ENCODE measurements at regions not wholly inside any gene's neighbourhood (a gene's known extent, or its start where the extent isn't known, plus 50 kb on each side); places are given as distances from the start of the nearest gene placed in this dataset.
"Not testable (repeated sequence)": the region's sequence is repeated elsewhere in the genome, so short reads cannot be mapped to it uniquely, and the experiment has no call there.

- DNase-seq (ENCODE audit: low read depth in 3 of 3, low spot score in 2 of 3): no peak
Measured at GRCh38 chr11:134949121-134950090, 537.4 kb upstream of the B3GAT1 start.

GRCh38 chr11:134947556-134947955, 535.5 kb upstream of the B3GAT1 start:
- DNase-seq (ENCODE audit: low read depth in 3 of 3, low spot score in 2 of 3): no peak

DNA sequence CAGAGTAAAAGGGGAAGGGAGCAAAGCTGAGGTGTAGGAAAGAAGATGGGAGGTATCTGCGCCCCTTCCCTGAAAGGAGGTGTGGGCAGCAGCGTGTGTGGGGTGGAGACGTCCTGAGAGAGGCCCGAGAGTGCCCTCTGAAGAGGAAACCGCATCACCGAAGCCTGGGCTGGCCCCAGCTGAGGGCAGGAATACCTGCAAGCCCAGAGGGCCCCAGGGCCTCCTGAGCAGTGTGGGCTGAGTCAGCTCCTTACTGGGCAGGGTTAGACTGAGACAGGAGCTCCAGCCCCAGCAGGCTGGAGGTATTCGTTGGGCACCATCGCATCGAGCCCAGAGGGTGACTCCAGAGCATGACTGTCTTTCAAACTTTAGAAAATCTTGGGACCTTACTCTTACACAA, 534.0 kb upstream of the B3GAT1 start:
- DNase-seq (ENCODE audit: low read depth in 3 of 3, low spot score in 2 of 3): no peak

GRCh38 chr11:134944986-134945385, 532.9 kb upstream of the B3GAT1 start:
- no peak for DNase-seq (ENCODE audit: low read depth in 3 of 3, low spot score in 2 of 3)

- no peak for DNase-seq (ENCODE audit: low read depth in 3 of 3, low spot score in 2 of 3)
Measured at GRCh38 chr11:134944131-134944530, 532.1 kb upstream of the B3GAT1 start.

DNA sequence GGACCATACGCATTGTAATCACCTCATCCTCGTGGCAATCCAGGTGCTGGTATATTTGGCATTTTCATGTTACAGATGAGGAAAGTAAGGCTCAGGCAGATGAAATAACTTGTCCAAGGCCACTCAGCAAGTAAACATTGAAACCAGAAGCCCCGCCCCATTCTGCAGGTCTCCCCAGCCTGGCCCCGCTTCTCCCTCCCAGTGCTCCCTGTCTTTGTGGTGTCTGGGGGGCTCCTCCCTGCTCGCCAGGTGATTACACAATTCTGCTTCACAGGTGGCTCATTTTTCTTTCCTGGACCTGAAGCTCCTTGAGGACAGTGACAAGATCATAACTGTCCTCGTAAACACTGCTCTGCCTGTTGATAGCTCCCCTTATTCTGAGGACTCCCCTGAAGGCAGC, 531.5 kb upstream of the B3GAT1 start:
- no peak for DNase-seq (ENCODE audit: low read depth in 3 of 3, low spot score in 2 of 3)

DNA sequence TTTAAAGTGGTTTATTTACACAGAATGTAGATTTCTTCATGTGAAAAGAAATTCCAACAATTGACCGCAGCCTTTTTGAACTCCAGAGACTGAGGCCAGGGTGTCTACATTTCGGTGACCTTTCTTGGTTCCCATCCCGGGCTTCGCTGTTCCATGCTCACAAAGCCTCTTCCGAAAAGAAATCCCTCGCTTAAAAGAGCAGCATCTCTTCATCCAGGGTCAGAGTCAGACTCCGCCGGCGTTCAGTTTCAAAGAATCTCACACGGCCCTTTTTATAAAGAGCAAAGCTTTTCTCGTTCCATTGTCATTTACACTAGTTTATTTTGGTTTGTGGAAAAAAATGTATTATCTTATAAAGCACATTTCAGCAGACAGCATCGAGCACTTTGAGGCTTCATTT, 530.6 kb upstream of the B3GAT1 start:
- DNase-seq (ENCODE audit: low read depth in 3 of 3, low spot score in 2 of 3): no peak

GRCh38 chr11:134941936-134942600, 530.0 kb upstream of the B3GAT1 start:
- not testable (repeated sequence) for DNase-seq (ENCODE audit: low read depth in 3 of 3, low spot score in 2 of 3)

GRCh38 chr11:134941326-134941725, 529.3 kb upstream of the B3GAT1 start:
- DNase-seq (ENCODE audit: low read depth in 3 of 3, low spot score in 2 of 3): no peak

- no peak for DNase-seq (ENCODE audit: low read depth in 3 of 3, low spot score in 2 of 3)
Measured at GRCh38 chr11:134940441-134941126, 528.5 kb upstream of the B3GAT1 start.

DNA sequence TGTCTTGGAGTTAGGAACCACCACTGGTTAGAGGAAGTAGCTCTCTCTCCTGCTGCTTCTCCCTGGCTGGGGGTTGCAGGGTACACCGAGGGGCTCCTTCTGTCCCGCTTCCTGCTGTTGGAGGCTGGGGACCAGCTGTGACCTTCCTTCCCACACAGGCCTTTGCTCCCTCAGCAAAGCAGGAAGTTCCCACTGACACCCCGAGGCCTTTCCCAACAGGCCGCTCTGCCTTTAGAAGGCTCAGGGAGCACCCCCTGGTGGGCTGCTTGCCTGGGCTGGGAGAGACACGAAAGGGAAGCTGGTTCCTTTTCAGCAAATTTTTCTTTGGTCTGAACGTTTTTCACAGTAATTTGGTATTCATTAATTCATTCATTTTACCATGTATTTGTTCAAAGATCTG, 527.9 kb upstream of the B3GAT1 start:
- DNase-seq (ENCODE audit: low read depth in 3 of 3, low spot score in 2 of 3): no peak

- no peak for DNase-seq (ENCODE audit: low read depth in 3 of 3, low spot score in 2 of 3)
Measured at GRCh38 chr11:134939031-134939430, 527.0 kb upstream of the B3GAT1 start.

- DNase-seq (ENCODE audit: low read depth in 3 of 3, low spot score in 2 of 3): no peak
Measured at GRCh38 chr11:134938212-134938611, 526.2 kb upstream of the B3GAT1 start.

DNA sequence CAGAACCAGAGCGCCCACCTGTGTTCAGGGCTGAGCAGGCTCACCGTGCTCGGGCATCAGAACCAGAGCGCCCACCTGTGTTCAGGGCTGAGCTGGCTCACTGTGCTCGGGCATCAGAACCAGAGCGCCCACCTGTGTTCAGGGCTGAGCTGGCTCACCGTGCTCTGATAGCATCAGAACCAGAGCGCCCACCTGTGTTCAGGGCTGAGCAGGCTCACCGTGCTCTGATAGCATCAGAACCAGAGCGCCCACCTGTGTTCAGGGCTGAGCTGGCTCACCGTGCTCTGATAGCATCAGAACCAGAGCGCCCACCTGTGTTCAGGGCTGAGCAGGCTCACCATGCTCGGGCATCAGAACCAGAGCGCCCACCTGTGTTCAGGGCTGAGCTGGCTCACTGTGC, 525.2 kb upstream of the B3GAT1 start:
- DNase-seq (ENCODE audit: low read depth in 3 of 3, low spot score in 2 of 3): not testable (repeated sequence)

- DNase-seq (ENCODE audit: low read depth in 3 of 3, low spot score in 2 of 3): no peak
Measured at GRCh38 chr11:134932761-134933160, 520.7 kb upstream of the B3GAT1 start.

DNA sequence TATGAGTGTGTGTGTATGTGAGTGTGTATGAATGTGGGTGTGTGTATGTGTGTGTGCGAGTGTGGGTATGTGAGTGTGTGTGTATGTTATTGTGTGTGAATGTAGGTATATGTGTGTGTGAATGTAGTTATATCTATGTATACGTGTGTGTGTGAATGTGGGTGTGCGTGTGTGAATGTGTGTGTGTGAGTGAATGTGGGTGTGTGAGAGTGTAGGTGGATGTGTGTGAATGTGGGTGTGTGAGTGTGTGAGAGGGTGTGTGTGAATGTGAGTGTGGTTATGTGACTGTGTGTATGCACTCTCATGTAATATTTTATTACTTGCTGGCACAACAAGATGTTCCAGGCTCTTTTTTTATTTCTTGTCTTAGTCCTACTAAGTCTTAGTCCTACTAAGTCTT, 513.4 kb upstream of the B3GAT1 start:
- DNase-seq (ENCODE audit: low read depth in 3 of 3, low spot score in 2 of 3): no peak

GRCh38 chr11:134923441-134923840, 511.4 kb upstream of the B3GAT1 start:
- no peak for DNase-seq (ENCODE audit: low read depth in 3 of 3, low spot score in 2 of 3)

GRCh38 chr11:134921938-134922337, 509.9 kb upstream of the B3GAT1 start:
- DNase-seq (ENCODE audit: low read depth in 3 of 3, low spot score in 2 of 3): no peak

- DNase-seq (ENCODE audit: low read depth in 3 of 3, low spot score in 2 of 3): no peak
Measured at GRCh38 chr11:134920851-134921608, 509.0 kb upstream of the B3GAT1 start.

DNA sequence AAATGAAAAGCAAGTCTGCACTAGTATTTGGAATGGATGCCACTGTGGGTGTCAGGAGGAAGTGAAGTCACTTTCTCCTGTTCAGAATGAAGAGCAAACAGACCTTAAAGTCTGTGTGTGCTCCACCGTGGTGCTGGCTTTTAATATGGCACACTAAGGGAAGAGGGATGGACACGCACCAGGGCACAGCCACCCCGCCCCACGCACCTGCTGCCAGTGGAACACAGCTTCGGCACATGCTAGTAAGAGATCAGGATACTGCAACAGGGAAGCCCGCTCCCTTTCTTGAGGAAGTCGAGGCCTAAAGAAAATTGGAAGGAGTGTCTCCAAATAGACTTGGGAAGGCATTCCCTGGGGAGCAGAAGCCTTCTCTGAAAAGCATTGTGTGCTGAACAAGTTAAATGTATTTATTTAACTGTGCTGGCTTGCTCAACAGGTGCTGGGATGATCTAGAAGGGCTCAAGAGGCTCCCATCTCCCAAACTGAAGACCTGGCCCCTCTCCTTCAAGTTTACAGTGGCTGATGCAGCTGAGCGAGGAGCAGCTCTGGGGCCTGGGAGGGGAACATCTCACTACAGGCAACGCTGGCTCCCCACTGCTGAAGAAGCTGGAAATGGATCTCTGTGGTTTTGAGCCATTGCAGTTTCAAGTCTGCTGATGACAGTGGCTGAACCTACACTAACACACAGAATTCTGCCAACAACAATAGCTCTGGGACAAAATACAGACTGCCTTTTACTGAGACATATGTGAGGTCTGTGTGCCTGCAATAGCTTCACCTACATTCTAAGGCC, 504.6 kb upstream of the B3GAT1 start:
- no peak for DNase-seq (ENCODE audit: low read depth in 3 of 3, low spot score in 2 of 3)

All from right renal cortex interstitium (tissue), 3 donors.